K562 (cell line): ENCODE measurements at regions not wholly inside any gene's neighbourhood (a gene's known extent, or its start where the extent isn't known, plus 50 kb on each side); places are given as distances from the start of the nearest gene placed in this dataset.

Experiments
- ATAC-seq: fragments of 200-7000 bp; cut with Tn5 transposase; 3 replicates; pipeline ENCODE4 v1.9.1; 2020; ENCODE audit warnings: moderate library complexity
- BruUV-seq: library from RNA; stranded (reverse); fragments of 400-500 nt; replicated peaks from 2 replicates; lab custom pipeline; 2021; lab: Mats Ljungman, UMichigan
- CTCF ChIA-PET: fragments of 300-600 bp; formaldehyde crosslinking; extraction: SDS; loops from one replicate; lab custom pipeline; 2021; ENCODE audit warnings: low intra/inter-chr PET ratio; lab: Yijun Ruan, JAX
- POLR2A ChIA-PET: fragments of 300-600, 350-650 bp; sonication (Branson Sonifier 250); formaldehyde crosslinking; extraction: SDS; loops from one replicate; lab custom pipeline; 2021; ENCODE audit warnings: antibody characterized with exemption, inconsistent platforms; lab: Yijun Ruan, JAX
- DNase-seq, 4 experiments: peaks; one replicate each; pipeline versions ENCODE4 v3.0.0 to v3.0.0-alpha.2; 2011 to 2018; ENCODE audit warnings: low spot score in 3 of 4, mixed read lengths in 3 of 4; ENCODE audit errors: extremely low read depth in 1 of 4
- FAIRE-seq: peaks from 2 replicates; lab custom pipeline; 2011; peaks lifted over from hg19 to GRCh38; lab: Jason Lieb, UNC
- H2AFZ ChIP-seq: 2 replicates; pipeline ENCODE4 v1.6.0; 2011; ENCODE audit warnings: low read depth, low read length, control low read depth, inconsistent platforms
- H3K27ac ChIP-seq: fragments of 200-600 bp; 3 replicates; pipeline ENCODE4 v1.8.0; 2011; ENCODE audit warnings: low read depth, mild to moderate bottlenecking, control low read depth, inconsistent platforms, low read length, moderate library complexity, mixed read lengths; ENCODE audit errors: extremely low read depth
- H3K27me3 ChIP-seq, 2 experiments: fragments of 300-600 bp in 1 of 2; 2 replicates in 1 of 2; 3 replicates in 1 of 2; pipeline versions ENCODE4 v1.6.0 to v1.8.0; 2011; ENCODE audit warnings: inconsistent platforms in 2 of 2, low read length in 2 of 2, mild to moderate bottlenecking in 1 of 2, mixed read lengths in 1 of 2, moderate library complexity in 1 of 2; ENCODE audit not compliant: control insufficient read depth in 2 of 2, insufficient read depth in 2 of 2
- H3K36me3 ChIP-seq: fragments of 300-600 bp; 3 replicates; pipeline ENCODE4 v1.8.0; 2011; ENCODE audit warnings: mild to moderate bottlenecking, low read length, inconsistent platforms; ENCODE audit not compliant: control insufficient read depth, insufficient read depth
- H3K4me1 ChIP-seq, 2 experiments: fragments of 200-600 bp in 1 of 2; replicated peaks in 1 of 2; 2 replicates in 1 of 2; 3 replicates in 1 of 2; pipeline versions ENCODE4 v1.5.1 to v1.8.0; 2011; ENCODE audit warnings: inconsistent platforms in 2 of 2, low read length in 2 of 2, mild to moderate bottlenecking in 1 of 2, mixed read lengths in 1 of 2, moderate library complexity in 1 of 2; ENCODE audit not compliant: control insufficient read depth in 2 of 2, insufficient read depth in 2 of 2
- H3K4me2 ChIP-seq: 2 replicates; pipeline ENCODE4 v1.6.1; 2011; ENCODE audit warnings: low read length, control low read depth, inconsistent platforms, mixed read lengths; ENCODE audit not compliant: insufficient read depth
- H3K4me3 ChIP-seq: fragments of 200-600 bp; sonication (generic), shearing (Covaris generic); 2 replicates; pipeline ENCODE4 v1.5.1; 2016; ENCODE audit warnings: control low read depth, inconsistent platforms
- H3K79me2 ChIP-seq: fragments of 200-600 bp; 3 replicates; pipeline ENCODE4 v1.8.0; 2011; ENCODE audit warnings: low read length, inconsistent platforms; ENCODE audit not compliant: control insufficient read depth, insufficient read depth
- H3K9ac ChIP-seq, 2 experiments: 2 replicates each; pipeline versions ENCODE4 v1.6.0 to v1.6.1; 2011; ENCODE audit warnings: low read depth in 2 of 2, low read length in 2 of 2, control low read depth in 1 of 2, inconsistent platforms in 1 of 2, mild to moderate bottlenecking in 1 of 2, mixed read lengths in 1 of 2; ENCODE audit not compliant: insufficient read depth in 1 of 2
- H3K9me1 ChIP-seq: one replicate; pipeline ENCODE4 v1.6.0; 2011; ENCODE audit warnings: inconsistent platforms, mild to moderate bottlenecking, low read length, moderate library complexity; ENCODE audit not compliant: control insufficient read depth, insufficient read depth
- H3K9me3 ChIP-seq: replicated peaks from 2 replicates; pipeline ENCODE4 v1.5.1; 2011; ENCODE audit warnings: low read depth, low read length, inconsistent platforms; ENCODE audit not compliant: control insufficient read depth, insufficient read depth
- H4K20me1 ChIP-seq: replicated peaks from 2 replicates; pipeline ENCODE4 v1.6.1; 2011; ENCODE audit warnings: low read length, inconsistent platforms, mixed read lengths; ENCODE audit not compliant: control insufficient read depth, insufficient read depth
- BCOR ChIP-seq: fragments of 450-650 bp; IDR thresholded peaks from 2 replicates; pipeline ENCODE4 v1.6.1; 2016
- DMBX1 ChIP-seq: fragments of 250-450 bp; sonication (Bioruptor Pico); IDR thresholded peaks from 2 replicates; pipeline ENCODE4 v1.8.0; 2022; ENCODE audit warnings: inconsistent platforms, mild to moderate bottlenecking, moderate library complexity, borderline replicate concordance
- HDAC1 ChIP-seq, 2 experiments: fragments of 450-650 bp; IDR thresholded peaks; 2 replicates each; pipeline ENCODE4 v1.6.1; 2016 to 2017; ENCODE audit warnings: inconsistent platforms in 1 of 2, mild to moderate bottlenecking in 1 of 2, moderate library complexity in 1 of 2
- HLTF ChIP-seq: fragments of 450-650 bp; IDR thresholded peaks from 2 replicates; pipeline ENCODE4 v1.6.1; 2016
- KAT8 ChIP-seq: fragments of 450-650 bp; IDR thresholded peaks from 2 replicates; pipeline ENCODE4 v1.6.1; 2016; ENCODE audit warnings: low read depth, mild to moderate bottlenecking
- NFE2L1 ChIP-seq: fragments of 450-650 bp; IDR thresholded peaks from 2 replicates; pipeline ENCODE4 v1.6.1; 2016; ENCODE audit warnings: missing genetic modification characterization, low read depth, mild to moderate bottlenecking, missing compliant biosample characterization, moderate library complexity, borderline replicate concordance
- POLR2B ChIP-seq: fragments of 450-650 bp; IDR thresholded peaks from 2 replicates; pipeline ENCODE4 v1.6.1; 2018; ENCODE audit warnings: low read depth; ENCODE audit not compliant: partially characterized antibody
- SLC30A9 ChIP-seq: fragments of 250-450 bp; sonication (Bioruptor Pico); IDR thresholded peaks from 2 replicates; pipeline ENCODE4 v1.8.0; 2022; ENCODE audit warnings: mild to moderate bottlenecking, moderate library complexity
- ZBTB1 ChIP-seq: sonication (generic); formaldehyde crosslinking; IDR thresholded peaks from 2 replicates; pipeline ENCODE4 v1.8.1; 2023; ENCODE audit warnings: missing genetic modification reagents, low read depth, mild to moderate bottlenecking, borderline replicate concordance
- ZNF140 ChIP-seq: fragments of 250-450 bp; sonication (Bioruptor Pico); IDR thresholded peaks from 2 replicates; pipeline ENCODE4 v1.8.0; 2021; ENCODE audit warnings: moderate library complexity, mild to moderate bottlenecking, inconsistent platforms
- ZNF551 ChIP-seq: fragments of 250-450 bp; sonication (Bioruptor Pico); IDR thresholded peaks from 2 replicates; pipeline ENCODE4 v1.5.0; 2021; ENCODE audit warnings: mild to moderate bottlenecking, moderate library complexity
- whole genome bisulfite sequencing: fragments of 100-300 bp; shearing (Covaris generic); methylation state at CpG from one replicate; pipeline ENCODE4 v1.1.6; 2016; ENCODE audit warnings: low coverage, mixed read lengths; ENCODE audit not compliant: insufficient coverage; ENCODE audit errors: missing lambda C conversion rate; 5-methylcytosine and 5-hydroxymethylcytosine counted together
- in situ Hi-C: fragments of 300-500 bp; cut with MboI; formaldehyde crosslinking; loops from 4 replicates; pipeline ENCODE4 v1.15.0; 2018; ENCODE audit warnings: inconsistent platforms, mixed read lengths
- intact Hi-C: fragments of 100-400 bp; cut with micrococcal nuclease; formaldehyde crosslinking; loops from 2 replicates; pipeline ENCODE4 v1.14.2; 2022
- TF ChIP-seq, protein P1 (sequence below): sonication (generic); formaldehyde crosslinking; IDR thresholded peaks from 2 replicates; pipeline ENCODE4 v1.4.0; 2020; ENCODE audit warnings: mild to moderate bottlenecking, missing genetic modification reagents

DNA sequence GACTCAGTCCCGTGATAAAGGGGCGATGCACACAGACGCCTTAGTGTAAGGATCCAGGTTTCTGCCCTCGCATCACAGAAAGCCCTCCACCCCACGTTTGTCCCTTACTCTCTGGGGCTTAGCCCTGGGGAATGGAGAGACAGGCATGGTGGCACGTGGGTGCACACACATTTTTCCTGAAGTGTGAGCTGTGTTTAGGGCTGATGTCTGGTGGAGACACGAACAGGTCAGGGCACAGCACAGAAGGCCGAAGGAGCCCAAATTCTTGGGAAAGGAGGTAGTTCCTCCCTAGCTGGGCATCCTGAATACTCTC is 84.3 kb upstream of the DHRSX start:
- BruUV-seq = no TSS peak
- in situ Hi-C loops (loop anchor here (5.0 to 25.0 kb wide), 2 partner anchors 108 to 698 kb away; no protein-coding TSS in a partner anchor), intact Hi-C loops (no loop called here)
- no peak for DNase-seq
- Histone ChIP-seq H3K9me3 (no peaks in the 10 kb centered on the region), H3K4me2 (no peak overlapping the region), H3K36me3 (no peaks in the 10 kb centered on the region), H3K27me3 (peaks cover 2 to 35% of the 10 kb centered on the region in 2 experiments; a peak in 3 of 5 replicates), H3K9me1 (no peaks in the 10 kb centered on the region), H2AFZ (no peak overlapping the region), H3K27ac (no peak overlapping the region), H3K79me2 (no peaks in the 10 kb centered on the region), H3K4me3 (no peak overlapping the region), H4K20me1 (0 out of 2 replicates have a peak, but pooled peaks cover 9% of the 10 kb centered on the region), H3K9ac (no peak overlapping the region), H3K4me1 (no peaks in the 10 kb centered on the region)
- TF ChIP-seq ZNF551 (CRISPR knock-in tag) (no peak), NFE2L1 (no peak), DMBX1 (no peak)
- ChIA-PET POLR2A (no interaction called here), CTCF (no interaction called here)
- ATAC-seq = no peak
- 4% methylated on average over 8 of the region's 8 CpGs for WGBS
- FAIRE-seq = no peak

DNA sequence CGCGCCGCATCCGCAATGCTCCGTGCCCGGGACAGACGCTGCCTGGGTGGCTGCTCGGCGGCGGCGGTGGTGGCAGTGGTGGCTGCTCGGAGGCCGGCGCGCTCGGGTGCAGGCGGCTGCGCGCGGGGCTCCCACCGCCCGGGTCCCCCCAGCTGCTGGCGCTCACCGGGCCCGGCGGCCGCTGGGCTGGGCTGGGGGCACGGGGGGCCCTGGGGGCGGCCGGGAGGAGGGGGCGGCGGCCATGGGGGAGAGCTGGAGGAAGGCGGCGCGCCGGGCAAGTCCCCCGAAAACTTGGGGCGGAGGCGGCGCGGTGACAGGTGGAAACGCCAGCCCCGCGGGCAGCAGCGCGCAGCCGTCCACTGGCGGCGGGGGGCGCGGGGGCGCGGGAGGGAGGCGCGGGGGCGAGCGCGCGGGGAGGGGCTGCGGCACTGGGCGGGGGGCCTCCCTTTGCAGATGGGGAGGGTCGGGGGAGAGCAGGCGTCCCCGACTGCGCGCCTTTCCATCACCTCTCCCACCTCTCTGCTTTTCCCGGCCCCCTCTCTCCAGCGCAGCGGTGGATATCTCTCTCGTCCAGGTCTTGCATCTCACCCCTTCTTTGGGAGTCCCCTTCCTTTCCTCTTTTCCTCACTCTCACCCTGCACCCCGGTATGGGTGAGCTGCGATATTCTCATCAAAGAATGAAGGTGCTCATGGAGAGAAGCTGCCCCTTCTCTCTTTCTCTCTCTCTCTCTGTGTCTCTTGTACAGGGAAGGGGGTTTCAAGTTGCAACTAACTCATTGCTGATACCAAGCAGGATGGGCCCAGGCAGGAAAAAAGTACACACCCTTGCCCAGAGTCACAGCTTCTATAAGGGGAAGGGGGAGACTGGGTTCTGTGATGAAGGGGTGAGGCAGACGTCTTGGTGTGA is 83.7 kb upstream of the DHRSX start:
- ATAC-seq = no peak
- WGBS = 13% methylated on average over 3 of the region's 73 CpGs
- H3K4me2 ChIP-seq = no peak overlapping the region

More for the DNA sequence above, 83.7 kb upstream of the DHRSX start:
- TF ChIP-seq HLTF (no peak), KAT8 (no peak), ZNF140 (CRISPR knock-in tag) (no peak), ZBTB1 (CRISPR knock-in tag) (no peak), SLC30A9 (no peak), POLR2B (no peak), HDAC1 (IDR thresholded peaks at IDR 0.05) (no peak), BCOR (no peak)
- TF ChIP-seq, protein P1, sequence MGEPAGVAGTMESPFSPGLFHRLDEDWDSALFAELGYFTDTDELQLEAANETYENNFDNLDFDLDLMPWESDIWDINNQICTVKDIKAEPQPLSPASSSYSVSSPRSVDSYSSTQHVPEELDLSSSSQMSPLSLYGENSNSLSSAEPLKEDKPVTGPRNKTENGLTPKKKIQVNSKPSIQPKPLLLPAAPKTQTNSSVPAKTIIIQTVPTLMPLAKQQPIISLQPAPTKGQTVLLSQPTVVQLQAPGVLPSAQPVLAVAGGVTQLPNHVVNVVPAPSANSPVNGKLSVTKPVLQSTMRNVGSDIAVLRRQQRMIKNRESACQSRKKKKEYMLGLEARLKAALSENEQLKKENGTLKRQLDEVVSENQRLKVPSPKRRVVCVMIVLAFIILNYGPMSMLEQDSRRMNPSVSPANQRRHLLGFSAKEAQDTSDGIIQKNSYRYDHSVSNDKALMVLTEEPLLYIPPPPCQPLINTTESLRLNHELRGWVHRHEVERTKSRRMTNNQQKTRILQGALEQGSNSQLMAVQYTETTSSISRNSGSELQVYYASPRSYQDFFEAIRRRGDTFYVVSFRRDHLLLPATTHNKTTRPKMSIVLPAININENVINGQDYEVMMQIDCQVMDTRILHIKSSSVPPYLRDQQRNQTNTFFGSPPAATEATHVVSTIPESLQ = no peak
- peaks cover 2 to 35% of the 10 kb centered on the region in 2 experiments; a peak in 3 of 5 replicates for H3K27me3 ChIP-seq
- intact Hi-C loops (no loop called here), in situ Hi-C loops (loop anchor here (5.0 to 25.0 kb wide), 2 partner anchors 107 to 697 kb away; no protein-coding TSS in a partner anchor)
- H3K4me3 ChIP-seq = no peak overlapping the region
- no peak overlapping the region for H3K9ac ChIP-seq
- POLR2A ChIA-PET = no interaction called here
- H3K9me1 ChIP-seq = no peaks in the 10 kb centered on the region
- no peak overlapping the region for H3K27ac ChIP-seq
- H4K20me1 ChIP-seq = 0 out of 2 replicates have a peak, but pooled peaks cover 9% of the 10 kb centered on the region
- FAIRE-seq (no peak), DNase-seq (no peak)
- no peaks in the 10 kb centered on the region for H3K79me2 ChIP-seq
- no peaks in the 10 kb centered on the region for H3K9me3 ChIP-seq
- H2AFZ ChIP-seq = no peak overlapping the region
- H3K4me1 ChIP-seq = no peaks in the 10 kb centered on the region
- no TSS peak for BruUV-seq
- H3K36me3 ChIP-seq = no peaks in the 10 kb centered on the region
- CTCF ChIA-PET = no interaction called here
